NCI-H2196 treated with DMSO at 0.1 percent for 48 hours (cell line): ENCODE measurements at regions not wholly inside any gene's neighbourhood (a gene's known extent, or its start where the extent isn't known, plus 50 kb on each side); places are given as distances from the start of the nearest gene placed in this dataset.
A peak's percentile ranks its signal among the peaks of the same experiment; 100 is the strongest.
"Not testable (repeated sequence)": the region's sequence is repeated elsewhere in the genome, so short reads cannot be mapped to it uniquely, and the experiment has no call there.

Source experiments
- DNase-seq: peaks from one replicate; lab custom pipeline; 2025; ENCODE audit not compliant: unreplicated experiment; lab: John Stamatoyannopoulos, UW

- DNase-seq, result no peak
These were observed 64.0 kb downstream of the GPRASP3 start for GRCh38 chrX:102784550-102784949.

- no peak for DNase-seq
These were observed 66.7 kb downstream of the GPRASP3 start for GRCh38 chrX:102787283-102787682.

GRCh38 chrX:102808336-102808735 lies 87.8 kb downstream of the GPRASP3 start:
- no peak for DNase-seq

- not testable (repeated sequence) for DNase-seq
These were observed 97.7 kb downstream of the GPRASP3 start for GRCh38 chrX:102818269-102818668.

- peak; percentile 11 for DNase-seq
These were observed 104.4 kb upstream of the RAB40AL start for GRCh38 chrX:102832661-102833060.

GRCh38 chrX:102833136-102833535 lies 103.9 kb upstream of the RAB40AL start:
- no peak for DNase-seq

GRCh38 chrX:102835504-102836146 lies 101.4 kb upstream of the RAB40AL start:
- DNase-seq, result no peak

GRCh38 chrX:102837847-102838246 lies 99.2 kb upstream of the RAB40AL start:
- no peak for DNase-seq

GRCh38 chrX:102840871-102841705 lies 96.0 kb upstream of the RAB40AL start:
- no peak for DNase-seq

GRCh38 chrX:102841706-102842003 lies 95.4 kb upstream of the RAB40AL start:
- DNase-seq, result no peak

GRCh38 chrX:102845020-102845419 lies 92.1 kb upstream of the RAB40AL start:
- no peak for DNase-seq

- no peak for DNase-seq
These were observed 90.4 kb upstream of the RAB40AL start for GRCh38 chrX:102846544-102847236.

GRCh38 chrX:102847362-102847761 lies 89.7 kb upstream of the RAB40AL start:
- DNase-seq, result no peak

GRCh38 chrX:102849396-102849795 lies 87.7 kb upstream of the RAB40AL start:
- DNase-seq, result no peak

GRCh38 chrX:102858826-102859549 lies 78.1 kb upstream of the RAB40AL start:
- DNase-seq, result not testable (repeated sequence)

- DNase-seq, result no peak
These were observed 77.6 kb upstream of the RAB40AL start for GRCh38 chrX:102859550-102859871.

- DNase-seq, result no peak
These were observed 76.8 kb upstream of the RAB40AL start for GRCh38 chrX:102860235-102860634.

- DNase-seq, result peak; percentile 7
These were observed 73.3 kb upstream of the RAB40AL start for GRCh38 chrX:102863735-102864134.

- DNase-seq, result no peak
These were observed 70.0 kb upstream of the RAB40AL start for GRCh38 chrX:102866981-102867656.

- DNase-seq, result no peak
These were observed 53.6 kb upstream of the RAB40AL start for GRCh38 chrX:102883491-102883890.
